Transverse colon (tissue), 4 donors: ENCODE measurements at regions not wholly inside any gene's neighbourhood (a gene's known extent, or its start where the extent isn't known, plus 50 kb on each side); places are given as distances from the start of the nearest gene placed in this dataset.

Experiments used
- EP300 ChIP-seq: sonication (generic); formaldehyde crosslinking; IDR thresholded peaks from one replicate; pipeline ENCODE4 v1.6.1; 2017; ENCODE audit warnings: antibody characterized with exemption, low read depth
- POLR2A ChIP-seq: fragments of 450-650 bp; IDR thresholded peaks from one replicate; pipeline ENCODE4 v1.6.1; 2016; ENCODE audit warnings: antibody characterized with exemption, mild to moderate bottlenecking, moderate library complexity
- POLR2AphosphoS5 ChIP-seq, 3 donors: sonication (generic); formaldehyde crosslinking; IDR thresholded peaks; one replicate each; pipeline ENCODE4 v1.6.1; 2016; ENCODE audit warnings: antibody characterized with exemption in 3 of 3
- TF ChIP-seq, protein P1 (sequence below), 5 experiments: fragments of 200-600 bp in 3 of 5; fragments of 450-650 bp in 2 of 5; sonication (generic) in 3 of 5; IDR thresholded peaks; 1 replicate in 2 of 5; 2 replicates in 3 of 5; pipeline ENCODE4 v1.5.1; 2016 to 2017; ENCODE audit warnings: antibody characterized with exemption in 5 of 5, inconsistent platforms in 3 of 5, mild to moderate bottlenecking in 2 of 5, moderate library complexity in 1 of 5

DNA sequence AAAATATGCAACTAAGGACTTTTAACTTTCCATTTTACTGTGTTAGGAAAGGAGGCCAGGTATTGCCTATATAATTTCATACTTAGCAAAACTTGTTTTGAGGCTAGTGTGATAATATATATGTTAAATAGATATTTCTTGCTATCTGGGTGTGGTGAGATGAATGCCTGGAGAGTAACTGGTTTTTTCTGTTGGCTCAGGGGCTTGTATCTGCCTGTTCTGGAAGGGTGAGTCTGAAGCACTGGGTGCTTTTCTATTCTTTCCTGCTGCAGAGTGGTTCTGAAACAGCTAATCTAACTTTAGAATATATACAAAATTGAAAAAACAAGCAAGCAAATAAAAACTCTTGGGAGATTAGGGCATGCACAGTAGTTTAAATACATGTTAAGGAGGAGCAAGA is 64.6 kb upstream of the MYCBP2 start:
- TF ChIP-seq POLR2A (no peak), EP300 (no peak), POLR2AphosphoS5 (IDR thresholded peaks at IDR 0.05) (no peak)
- TF ChIP-seq, protein P1, sequence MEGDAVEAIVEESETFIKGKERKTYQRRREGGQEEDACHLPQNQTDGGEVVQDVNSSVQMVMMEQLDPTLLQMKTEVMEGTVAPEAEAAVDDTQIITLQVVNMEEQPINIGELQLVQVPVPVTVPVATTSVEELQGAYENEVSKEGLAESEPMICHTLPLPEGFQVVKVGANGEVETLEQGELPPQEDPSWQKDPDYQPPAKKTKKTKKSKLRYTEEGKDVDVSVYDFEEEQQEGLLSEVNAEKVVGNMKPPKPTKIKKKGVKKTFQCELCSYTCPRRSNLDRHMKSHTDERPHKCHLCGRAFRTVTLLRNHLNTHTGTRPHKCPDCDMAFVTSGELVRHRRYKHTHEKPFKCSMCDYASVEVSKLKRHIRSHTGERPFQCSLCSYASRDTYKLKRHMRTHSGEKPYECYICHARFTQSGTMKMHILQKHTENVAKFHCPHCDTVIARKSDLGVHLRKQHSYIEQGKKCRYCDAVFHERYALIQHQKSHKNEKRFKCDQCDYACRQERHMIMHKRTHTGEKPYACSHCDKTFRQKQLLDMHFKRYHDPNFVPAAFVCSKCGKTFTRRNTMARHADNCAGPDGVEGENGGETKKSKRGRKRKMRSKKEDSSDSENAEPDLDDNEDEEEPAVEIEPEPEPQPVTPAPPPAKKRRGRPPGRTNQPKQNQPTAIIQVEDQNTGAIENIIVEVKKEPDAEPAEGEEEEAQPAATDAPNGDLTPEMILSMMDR (IDR thresholded peaks at IDR 0.05) = no peak
